Vagina (tissue), 2 donors: ENCODE measurements at regions not wholly inside any gene's neighbourhood (a gene's known extent, or its start where the extent isn't known, plus 50 kb on each side); places are given as distances from the start of the nearest gene placed in this dataset.

Experiments
- CTCF ChIP-seq, 3 experiments: fragments of 450-650 bp in 2 of 3; fragments of 200-600 bp in 1 of 3; sonication (generic) in 1 of 3; IDR thresholded peaks; one replicate each; pipeline ENCODE4 v1.5.1; 2017 to 2019; ENCODE audit warnings: antibody characterized with exemption in 3 of 3, mild to moderate bottlenecking in 2 of 3, moderate library complexity in 2 of 3
- POLR2A ChIP-seq, 2 donors: fragments of 450-650 bp; IDR thresholded peaks; one replicate each; pipeline ENCODE4 v1.6.1; 2017; ENCODE audit warnings: antibody characterized with exemption in 2 of 2, mild to moderate bottlenecking in 2 of 2, moderate library complexity in 2 of 2
- POLR2AphosphoS5 ChIP-seq, 2 donors: sonication (generic); formaldehyde crosslinking; IDR thresholded peaks; one replicate each; pipeline ENCODE4 v1.9.0; 2017; ENCODE audit warnings: antibody characterized with exemption in 2 of 2, mild to moderate bottlenecking in 2 of 2, low read depth in 1 of 2; ENCODE audit not compliant: insufficient read depth in 1 of 2

GRCh38 chr21:38619992-38620479 lies 121.8 kb upstream of the ERG start:
- TF ChIP-seq CTCF (IDR thresholded peaks at IDR 0.05) = no peak
- TF ChIP-seq POLR2AphosphoS5 (IDR thresholded peaks at IDR 0.05; ENCODE audit: insufficient read depth in 1 of 2, low read depth in 1 of 2) = no peak
- TF ChIP-seq POLR2A (IDR thresholded peaks at IDR 0.05) = no peak
